ENCODE measurements at regions not wholly inside any gene's neighbourhood (a gene's known extent, or its start where the extent isn't known, plus 50 kb on each side); places are given as distances from the start of the nearest gene placed in this dataset.
A peak's percentile ranks its signal among the peaks of the same experiment; 100 is the strongest.
"Not testable (repeated sequence)": the region's sequence is repeated elsewhere in the genome, so short reads cannot be mapped to it uniquely, and the experiment has no call there.

DNA sequence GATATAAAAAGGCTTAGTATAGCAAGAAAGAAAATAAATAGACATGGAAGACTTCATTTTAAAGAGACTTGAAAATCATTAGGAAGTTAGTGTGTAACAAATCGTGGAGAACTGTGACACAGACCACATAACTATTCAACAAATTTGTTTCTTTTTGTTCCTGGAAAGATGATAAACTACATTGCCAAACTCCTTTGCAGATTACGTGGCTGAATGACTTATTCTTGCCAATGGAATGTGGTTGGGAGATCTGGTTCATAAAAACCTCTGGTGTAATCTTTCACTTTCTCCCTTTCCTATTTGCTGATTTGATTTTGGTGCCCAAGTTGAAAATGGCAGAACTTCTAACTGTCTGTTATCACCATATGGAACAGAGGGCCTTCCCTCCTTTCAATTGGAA, 328.9 kb upstream of the MEF2C start:
- intact Hi-C loops (cut with DNase I) = no loop called here
- DNase-seq (no peak), ATAC-seq (peak in 1 of 2 donors; percentile 69)

DNA sequence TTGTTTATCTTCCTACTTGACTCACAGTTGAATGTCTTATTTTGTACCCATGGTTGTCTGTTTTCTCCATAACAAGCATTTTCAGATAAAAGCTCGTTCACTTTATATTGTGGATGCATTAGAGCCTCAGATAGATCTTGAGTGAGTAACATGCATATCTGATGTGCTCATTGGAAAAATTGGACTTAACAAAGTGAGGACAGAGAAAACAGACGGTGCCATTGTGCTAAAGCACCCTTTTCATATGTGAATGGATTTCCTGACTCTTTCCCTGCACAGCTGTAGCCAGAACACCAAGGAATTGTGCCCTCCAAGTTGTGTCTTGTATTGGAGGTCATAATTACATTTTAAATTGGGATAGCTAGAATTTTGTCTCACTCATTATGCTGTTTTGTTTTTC, 325.8 kb upstream of the MEF2C start:
- intact Hi-C loops (cut with DNase I) = no loop called here
- no peak for DNase-seq
- ATAC-seq = no peak

- no peak for ATAC-seq
- intact Hi-C loops (cut with DNase I) = no loop called here
- no peak for DNase-seq
Observed at GRCh38 chr5:89208392-89208791, 325.4 kb upstream of the MEF2C start.

- ATAC-seq = no peak
- intact Hi-C loops (cut with DNase I) = no loop called here
- DNase-seq = no peak
Observed at GRCh38 chr5:89204756-89205155, 321.8 kb upstream of the MEF2C start.

- DNase-seq = no peak
- intact Hi-C loops (cut with DNase I) = no loop called here
- no peak for ATAC-seq
Observed at GRCh38 chr5:89203611-89204010, 320.6 kb upstream of the MEF2C start.

- intact Hi-C loops (cut with DNase I) = no loop called here
- ATAC-seq (no peak), DNase-seq (no peak)
Observed at GRCh38 chr5:89200899-89201298, 317.9 kb upstream of the MEF2C start.

- ATAC-seq (no peak), DNase-seq (no peak)
- intact Hi-C loops (cut with DNase I) = no loop called here
Observed at GRCh38 chr5:89199306-89199705, 316.3 kb upstream of the MEF2C start.

- ATAC-seq (no peak), DNase-seq (no peak)
- intact Hi-C loops (cut with DNase I) = no loop called here
Observed at GRCh38 chr5:89191374-89191773, 308.4 kb upstream of the MEF2C start.

- ATAC-seq (no peak), DNase-seq (no peak)
- intact Hi-C loops (cut with DNase I) = no loop called here
Observed at GRCh38 chr5:89190515-89191265, 307.7 kb upstream of the MEF2C start.

DNA sequence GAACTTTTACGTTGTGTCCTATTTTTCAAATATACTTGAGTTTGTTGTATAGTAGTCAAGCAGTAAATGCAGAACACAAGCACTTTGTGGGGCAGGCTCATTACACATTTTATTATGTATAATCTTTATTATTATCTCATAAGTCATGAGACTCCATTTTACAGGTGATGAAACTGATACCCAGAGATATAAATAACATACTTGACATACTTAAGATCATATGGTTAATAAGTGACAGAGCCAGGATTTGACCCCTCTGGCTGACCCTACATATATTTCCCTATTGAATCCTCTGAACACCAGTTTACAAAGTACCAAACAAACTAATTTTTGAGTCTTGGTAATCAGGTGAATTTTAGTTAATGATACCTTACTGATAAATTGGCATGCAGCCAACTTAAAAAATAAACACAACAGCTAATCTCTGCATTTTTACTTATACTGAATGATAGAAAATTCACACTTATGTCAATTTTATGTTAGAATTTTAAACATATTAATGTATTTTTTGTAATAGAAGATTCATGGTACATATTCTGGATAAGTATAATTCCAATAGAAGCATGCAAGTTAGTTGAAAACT, 305.0 kb upstream of the MEF2C start:
- no peak for ATAC-seq
- intact Hi-C loops (cut with DNase I) = no loop called here
- DNase-seq = no peak

DNA sequence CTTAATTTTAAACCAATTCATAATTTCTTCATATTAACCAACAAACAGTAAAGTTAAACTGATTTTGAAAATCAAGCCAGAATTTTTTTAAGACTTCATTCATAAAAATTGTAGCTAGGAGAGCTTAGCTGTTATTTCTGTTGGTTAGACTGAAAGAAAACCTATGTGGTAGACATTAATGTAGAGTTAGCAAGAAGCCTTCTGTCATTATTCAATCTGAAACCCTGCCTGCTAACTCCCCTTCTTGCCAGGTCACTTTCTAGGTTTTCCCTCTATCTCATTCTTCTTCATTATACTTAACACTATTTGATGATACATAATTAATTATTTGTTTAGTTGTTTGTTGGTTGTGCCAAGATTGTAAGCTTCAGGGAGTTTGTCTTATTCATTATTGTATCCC, 304.3 kb upstream of the MEF2C start:
- DNase-seq = no peak
- intact Hi-C loops (cut with DNase I) = no loop called here
- ATAC-seq = no peak

DNA sequence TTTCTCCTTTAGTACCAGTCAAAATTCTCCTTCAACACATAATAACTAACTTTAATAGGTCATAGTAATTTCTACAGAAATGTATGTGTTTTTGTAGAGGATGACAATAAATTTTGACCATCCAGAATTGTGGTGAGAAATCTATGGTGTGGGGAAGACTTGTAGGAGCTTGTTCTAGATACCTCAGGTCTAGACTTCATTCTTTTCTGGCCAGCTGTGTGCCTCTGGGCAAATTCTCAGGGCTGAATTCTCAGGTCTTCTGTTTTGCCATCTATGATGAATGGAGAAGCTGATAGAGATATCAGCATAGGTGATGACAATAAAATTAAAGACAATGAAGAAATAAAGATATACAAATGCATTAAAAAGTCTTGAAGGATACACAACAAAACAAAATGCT, 298.6 kb upstream of the MEF2C start:
- no peak for ATAC-seq
- no peak for DNase-seq
- intact Hi-C loops (cut with DNase I) = no loop called here

GRCh38 chr5:89179731-89180130, 296.7 kb upstream of the MEF2C start:
- DNase-seq = no peak
- ATAC-seq = no peak
- intact Hi-C loops (cut with DNase I) = no loop called here

DNA sequence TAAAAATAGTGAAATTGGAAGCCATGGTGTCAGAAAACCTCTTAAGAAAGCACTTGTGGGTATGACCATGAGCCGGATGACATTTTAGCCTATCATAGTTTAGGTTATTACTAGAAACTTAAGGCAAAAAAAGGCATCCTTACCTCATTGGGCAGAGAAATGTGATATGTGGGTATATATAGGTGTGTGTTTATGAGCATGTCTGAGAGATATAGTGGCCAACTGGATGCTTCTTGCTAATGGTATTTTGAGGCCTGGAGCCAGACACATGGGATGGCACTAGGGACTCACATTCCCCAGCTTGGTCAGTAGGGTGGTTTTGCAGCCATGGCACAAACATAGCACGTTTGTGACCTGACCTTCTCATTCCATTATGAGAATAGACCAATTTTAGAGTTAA, 295.6 kb upstream of the MEF2C start:
- intact Hi-C loops (cut with DNase I) = no loop called here
- ATAC-seq (no peak), DNase-seq (no peak)

DNA sequence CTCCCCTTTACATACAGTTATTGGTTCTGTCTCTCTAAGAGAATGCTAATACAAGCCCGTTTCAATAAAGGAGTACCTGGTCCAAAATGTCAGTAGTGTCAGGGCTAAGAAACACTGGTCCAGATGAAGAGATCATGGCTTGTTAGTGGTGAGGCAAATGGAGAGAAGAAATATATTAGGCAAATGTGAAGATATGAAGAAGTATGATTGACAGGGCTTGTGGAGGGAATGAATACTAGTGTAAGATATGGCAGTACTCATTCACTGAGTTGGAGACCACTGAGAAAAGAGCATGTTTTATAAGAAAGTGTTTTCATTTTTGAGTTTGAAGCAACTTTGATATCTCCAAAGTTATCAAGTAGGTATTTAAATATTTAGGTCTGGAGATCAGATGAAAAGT, 290.5 kb upstream of the MEF2C start:
- ATAC-seq = no peak
- no peak for DNase-seq
- intact Hi-C loops (cut with DNase I) = no loop called here

DNA sequence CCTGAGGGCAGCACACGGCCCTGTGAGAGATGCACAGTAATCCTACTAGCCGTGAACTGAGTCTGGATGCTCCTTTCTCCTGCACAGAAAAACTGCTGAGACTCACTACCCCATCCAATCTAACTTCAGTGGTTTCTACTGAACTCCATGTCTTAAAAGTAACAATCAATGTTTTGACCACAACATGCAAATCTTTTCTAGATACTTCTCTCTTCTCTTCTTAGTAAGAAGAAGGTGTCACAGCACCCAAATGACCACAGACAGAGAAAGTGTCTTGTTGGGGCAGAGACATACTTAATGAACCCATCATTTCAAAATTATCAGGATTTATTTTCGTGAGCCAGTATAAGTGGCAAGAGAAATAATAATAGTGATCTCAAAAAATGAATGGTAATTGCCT, 285.8 kb upstream of the MEF2C start:
- no peak for DNase-seq
- intact Hi-C loops (cut with DNase I) = no loop called here
- ATAC-seq = no peak

DNA sequence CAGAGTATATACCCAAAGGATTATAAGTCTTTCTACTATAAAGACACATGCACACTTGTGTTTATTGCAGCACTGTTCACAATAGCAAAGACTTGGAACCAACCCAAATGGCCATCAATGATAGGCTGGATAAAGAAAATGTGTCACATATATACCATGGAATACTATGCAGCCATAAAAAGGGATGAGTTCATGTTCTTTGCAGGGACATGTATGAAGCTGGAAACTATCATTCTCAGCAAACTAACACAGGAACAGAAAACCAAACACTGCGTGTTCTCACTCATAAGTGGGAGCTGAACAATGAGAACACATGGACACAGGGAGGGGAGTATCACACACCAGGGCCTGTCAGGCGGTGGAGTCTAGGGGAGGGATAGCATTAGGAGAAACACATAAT, 281.7 kb upstream of the MEF2C start:
- ATAC-seq; DNase-seq; intact Hi-C loops (cut with DNase I): not testable (repeated sequence)

GRCh38 chr5:89156226-89156625, 273.2 kb upstream of the MEF2C start:
- DNase-seq (no peak), ATAC-seq (no peak)
- intact Hi-C loops (cut with DNase I) = no loop called here

GRCh38 chr5:89147031-89147430, 264.0 kb upstream of the MEF2C start:
- ATAC-seq (no peak), DNase-seq (no peak)
- intact Hi-C loops (cut with DNase I) = no loop called here

GRCh38 chr5:89137148-89137547, 254.2 kb upstream of the MEF2C start:
- no peak for ATAC-seq
- intact Hi-C loops (cut with DNase I) = no loop called here
- no peak for DNase-seq

- no peak for DNase-seq
- intact Hi-C loops (cut with DNase I) = no loop called here
- no peak for ATAC-seq
Observed at GRCh38 chr5:89133975-89134374, 251.0 kb upstream of the MEF2C start.
